IMR-90 (cell line): ENCODE measurements at regions not wholly inside any gene's neighbourhood (a gene's known extent, or its start where the extent isn't known, plus 50 kb on each side); places are given as distances from the start of the nearest gene placed in this dataset.

ENCODE experiments used
- CEBPB ChIP-seq: IDR thresholded peaks from 2 replicates; pipeline ENCODE4 v1.6.1; 2012; ENCODE audit warnings: low read depth, low read length, improper control_type of control experiment
- FOS ChIP-seq: fragments of 150-350 bp; IDR thresholded peaks from 2 replicates; pipeline ENCODE4 v1.6.1; 2016; ENCODE audit warnings: low read depth, low read length
- MXI1 ChIP-seq: IDR thresholded peaks from 2 replicates; pipeline ENCODE4 v1.6.1; 2012; ENCODE audit warnings: low read depth, mild to moderate bottlenecking, low read length, moderate library complexity, borderline replicate concordance
- POLR2A ChIP-seq: IDR thresholded peaks from 2 replicates; pipeline ENCODE4 v1.6.1; 2012; ENCODE audit warnings: mild to moderate bottlenecking, low read depth, low read length
- RFX5 ChIP-seq: IDR thresholded peaks from 2 replicates; pipeline ENCODE4 v1.8.0; 2012; ENCODE audit warnings: low read depth, mild to moderate bottlenecking, low read length, moderate library complexity
- SMC3 ChIP-seq: fragments of 150-350 bp; IDR thresholded peaks from 2 replicates; pipeline ENCODE4 v1.6.1; 2016; ENCODE audit warnings: low read depth, mild to moderate bottlenecking, antibody characterized with exemption, low read length, moderate library complexity
- TF ChIP-seq, protein P1 (sequence below): conservative IDR thresholded peaks from 2 replicates; pipeline ENCODE4 v1.5.1; 2012; ENCODE audit warnings: mild to moderate bottlenecking, low read depth, low read length, improper control_type of control experiment

DNA sequence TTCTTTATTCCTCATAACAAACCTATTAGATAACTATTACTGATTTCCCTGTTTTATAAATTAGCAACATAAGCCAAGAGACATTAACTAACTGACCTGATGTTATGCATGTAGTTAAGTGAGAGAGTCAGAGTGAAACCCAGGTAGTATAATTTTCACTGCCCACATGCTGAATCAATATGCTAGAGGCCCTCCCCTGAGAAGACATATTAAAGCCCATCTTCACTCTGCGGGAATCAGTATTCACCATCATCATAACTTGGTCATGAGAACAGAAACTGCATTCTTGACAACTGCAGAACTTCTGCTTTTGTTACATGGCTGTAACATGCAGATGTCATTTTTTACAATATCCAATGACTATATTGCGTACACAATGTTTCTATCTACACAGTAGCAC lies 1324.3 kb downstream of the ARAP2 start:
- TF ChIP-seq, protein P1, sequence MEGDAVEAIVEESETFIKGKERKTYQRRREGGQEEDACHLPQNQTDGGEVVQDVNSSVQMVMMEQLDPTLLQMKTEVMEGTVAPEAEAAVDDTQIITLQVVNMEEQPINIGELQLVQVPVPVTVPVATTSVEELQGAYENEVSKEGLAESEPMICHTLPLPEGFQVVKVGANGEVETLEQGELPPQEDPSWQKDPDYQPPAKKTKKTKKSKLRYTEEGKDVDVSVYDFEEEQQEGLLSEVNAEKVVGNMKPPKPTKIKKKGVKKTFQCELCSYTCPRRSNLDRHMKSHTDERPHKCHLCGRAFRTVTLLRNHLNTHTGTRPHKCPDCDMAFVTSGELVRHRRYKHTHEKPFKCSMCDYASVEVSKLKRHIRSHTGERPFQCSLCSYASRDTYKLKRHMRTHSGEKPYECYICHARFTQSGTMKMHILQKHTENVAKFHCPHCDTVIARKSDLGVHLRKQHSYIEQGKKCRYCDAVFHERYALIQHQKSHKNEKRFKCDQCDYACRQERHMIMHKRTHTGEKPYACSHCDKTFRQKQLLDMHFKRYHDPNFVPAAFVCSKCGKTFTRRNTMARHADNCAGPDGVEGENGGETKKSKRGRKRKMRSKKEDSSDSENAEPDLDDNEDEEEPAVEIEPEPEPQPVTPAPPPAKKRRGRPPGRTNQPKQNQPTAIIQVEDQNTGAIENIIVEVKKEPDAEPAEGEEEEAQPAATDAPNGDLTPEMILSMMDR = no peak
- TF ChIP-seq FOS (no peak), POLR2A (no peak), MXI1 (no peak), CEBPB (no peak), SMC3 (no peak), RFX5 (no peak)
